ENCODE measurements at regions not wholly inside any gene's neighbourhood (a gene's known extent, or its start where the extent isn't known, plus 50 kb on each side); places are given as distances from the start of the nearest gene placed in this dataset.

DNA sequence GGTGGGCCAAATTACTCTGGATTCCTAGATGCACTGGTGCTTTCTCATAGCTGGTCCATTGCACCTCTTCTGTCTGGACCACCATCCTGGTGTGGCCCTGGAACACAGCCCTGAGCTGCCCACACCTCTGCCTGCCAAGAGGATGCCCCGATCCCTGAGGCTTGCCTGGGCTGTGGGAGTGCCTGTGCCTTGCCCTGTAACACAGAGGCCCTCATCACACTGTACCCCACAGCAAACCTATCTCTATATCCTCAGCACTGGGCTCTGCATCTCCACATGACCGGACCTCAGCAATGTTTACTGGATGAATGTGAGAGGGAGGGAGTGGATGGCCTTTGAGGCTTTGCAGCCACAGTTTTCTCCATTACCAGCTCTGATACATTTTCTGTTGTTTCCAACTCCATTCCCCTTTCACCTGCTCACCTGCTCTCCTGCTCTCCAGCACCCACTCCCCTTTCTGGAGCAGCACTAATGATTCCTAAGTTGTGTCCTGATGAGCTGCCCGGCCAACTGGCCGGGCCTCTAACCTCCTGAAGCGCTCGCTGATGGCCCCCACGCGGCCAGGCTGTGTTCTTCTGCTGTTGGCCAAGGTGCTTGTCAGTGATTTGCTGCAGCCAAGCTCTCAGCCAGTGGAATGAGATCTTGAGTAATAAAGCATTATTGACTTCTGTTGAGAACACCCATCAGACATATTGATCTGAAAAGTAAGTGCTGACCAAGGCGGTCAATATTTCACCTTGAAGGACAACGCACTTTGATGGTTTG, 232.6 kb downstream of the TEX29 start:
- in situ Hi-C loops (cut with HindIII; ENCODE audit: low pct_unique_long_range_greater_than_20kb, low sequenced_read_pairs): no loop called here
- TF ChIP-seq JUND (IDR thresholded peaks at IDR 0.05; ENCODE audit: low read depth): no peak
- no peak for DNase-seq (ENCODE audit: low read depth in 1 of 2, low spot score in 1 of 2)

DNA sequence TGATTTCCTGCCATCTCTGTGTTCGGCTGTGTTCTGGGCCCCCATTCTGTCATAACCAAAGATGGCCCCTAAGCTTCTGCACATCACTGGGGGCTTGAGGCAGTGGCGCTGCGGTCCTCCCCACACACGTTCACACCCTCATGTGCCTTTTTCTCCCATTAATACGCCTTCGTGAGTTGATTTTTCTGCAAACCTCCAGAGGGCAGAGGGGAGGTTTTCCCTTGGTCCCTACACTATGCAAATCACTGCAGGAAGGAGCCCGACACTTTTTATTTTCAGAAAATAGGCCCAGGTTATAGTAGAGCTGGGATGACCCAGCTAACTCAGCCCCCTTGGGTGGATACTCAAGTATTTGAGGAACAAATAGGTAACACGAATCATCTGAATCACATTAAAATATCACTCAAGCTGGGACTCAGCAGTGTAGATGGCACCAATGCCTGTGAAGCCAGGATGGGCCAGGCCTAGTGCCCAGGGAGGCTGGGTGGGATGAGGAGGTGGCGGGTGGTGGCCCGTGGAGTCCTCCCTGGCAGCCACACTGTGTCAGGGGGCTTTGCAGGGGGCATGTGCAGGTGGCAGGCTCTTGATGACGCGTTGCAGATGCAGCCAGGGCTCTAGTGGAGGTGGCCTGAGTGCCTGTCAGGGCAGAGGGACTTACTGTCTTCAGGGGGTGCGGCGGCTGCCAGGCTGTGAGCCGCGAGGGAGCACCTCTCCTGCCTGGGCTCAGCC, 234.3 kb downstream of the TEX29 start:
- TF ChIP-seq JUND (IDR thresholded peaks at IDR 0.05; ENCODE audit: low read depth): no peak
- no peak for DNase-seq (ENCODE audit: low read depth in 1 of 2, low spot score in 1 of 2)
- in situ Hi-C loops (cut with HindIII; ENCODE audit: low pct_unique_long_range_greater_than_20kb, low sequenced_read_pairs): no loop called here

DNA sequence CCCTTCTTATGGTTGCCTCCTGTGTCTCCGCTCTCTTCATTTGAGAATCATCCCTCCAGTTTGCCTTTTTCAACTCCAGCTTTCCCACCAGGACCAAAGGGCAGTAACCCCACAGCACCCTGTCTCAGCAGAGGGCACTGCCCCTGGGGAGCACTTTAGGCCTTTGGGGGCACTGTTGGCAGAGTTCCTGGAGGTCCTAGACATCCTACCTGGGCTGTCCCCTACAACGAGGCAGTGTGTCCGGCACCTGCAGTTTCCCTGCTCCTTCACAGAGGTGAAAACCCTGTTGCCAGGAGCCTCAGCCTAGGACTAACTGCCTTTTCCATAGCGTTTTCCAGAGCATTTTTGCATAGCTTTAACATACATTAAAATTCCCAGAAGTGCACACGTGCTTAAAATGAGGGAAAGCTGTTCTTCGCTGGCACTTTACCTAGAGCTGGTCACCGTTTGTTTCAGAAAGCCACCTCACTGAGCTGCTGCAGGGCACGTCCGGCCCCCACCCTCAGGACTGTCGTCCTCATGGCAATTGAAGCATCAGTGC, 234.9 kb downstream of the TEX29 start:
- no peak for TF ChIP-seq JUND (IDR thresholded peaks at IDR 0.05; ENCODE audit: low read depth)
- in situ Hi-C loops (cut with HindIII; ENCODE audit: low pct_unique_long_range_greater_than_20kb, low sequenced_read_pairs): no loop called here
- no peak for DNase-seq (ENCODE audit: low read depth in 1 of 2, low spot score in 1 of 2)

DNA sequence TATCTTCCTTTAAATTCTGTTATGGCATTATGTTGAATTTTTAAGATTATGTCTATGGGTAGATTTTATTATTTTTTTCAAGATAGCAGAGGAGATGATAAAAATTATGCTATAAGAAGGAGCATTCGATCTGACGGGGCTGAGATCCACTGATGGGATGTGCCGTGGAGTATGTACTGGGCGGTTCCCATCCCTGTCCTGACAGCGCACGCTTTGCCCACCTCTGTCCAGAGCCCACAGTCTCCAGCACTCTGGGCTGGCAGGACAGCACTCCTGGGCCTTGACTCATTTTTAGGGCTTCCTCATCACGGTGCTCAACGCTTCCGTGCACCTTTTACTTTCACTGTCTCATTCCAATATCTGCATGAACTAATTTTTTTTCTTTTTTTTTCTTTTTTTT, 235.5 kb downstream of the TEX29 start:
- in situ Hi-C loops (cut with HindIII; ENCODE audit: low pct_unique_long_range_greater_than_20kb, low sequenced_read_pairs): no loop called here
- TF ChIP-seq JUND (IDR thresholded peaks at IDR 0.05; ENCODE audit: low read depth): no peak
- DNase-seq (ENCODE audit: low read depth in 1 of 2, low spot score in 1 of 2): no peak

DNA sequence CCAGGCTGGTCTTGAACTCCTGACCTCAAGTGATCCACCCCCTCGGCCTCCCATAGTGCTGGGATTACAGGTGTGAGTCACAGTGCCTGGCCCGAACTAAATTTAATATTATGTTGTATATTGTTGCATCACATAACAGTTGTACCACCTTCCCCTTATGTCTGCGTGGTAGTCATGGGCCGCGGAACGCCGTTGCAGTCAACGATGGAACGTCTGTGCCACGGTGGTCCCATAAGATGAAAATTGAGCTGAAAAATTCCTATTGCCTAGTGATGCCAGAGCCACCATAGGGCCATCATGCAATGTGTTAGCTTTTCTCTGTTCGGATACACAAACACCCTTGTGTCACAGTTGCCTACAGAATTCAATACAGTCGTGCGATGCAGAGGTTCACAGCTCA, 236.1 kb downstream of the TEX29 start:
- no peak for TF ChIP-seq JUND (IDR thresholded peaks at IDR 0.05; ENCODE audit: low read depth)
- in situ Hi-C loops (cut with HindIII; ENCODE audit: low pct_unique_long_range_greater_than_20kb, low sequenced_read_pairs): no loop called here
- no peak for DNase-seq (ENCODE audit: low read depth in 1 of 2, low spot score in 1 of 2)

DNA sequence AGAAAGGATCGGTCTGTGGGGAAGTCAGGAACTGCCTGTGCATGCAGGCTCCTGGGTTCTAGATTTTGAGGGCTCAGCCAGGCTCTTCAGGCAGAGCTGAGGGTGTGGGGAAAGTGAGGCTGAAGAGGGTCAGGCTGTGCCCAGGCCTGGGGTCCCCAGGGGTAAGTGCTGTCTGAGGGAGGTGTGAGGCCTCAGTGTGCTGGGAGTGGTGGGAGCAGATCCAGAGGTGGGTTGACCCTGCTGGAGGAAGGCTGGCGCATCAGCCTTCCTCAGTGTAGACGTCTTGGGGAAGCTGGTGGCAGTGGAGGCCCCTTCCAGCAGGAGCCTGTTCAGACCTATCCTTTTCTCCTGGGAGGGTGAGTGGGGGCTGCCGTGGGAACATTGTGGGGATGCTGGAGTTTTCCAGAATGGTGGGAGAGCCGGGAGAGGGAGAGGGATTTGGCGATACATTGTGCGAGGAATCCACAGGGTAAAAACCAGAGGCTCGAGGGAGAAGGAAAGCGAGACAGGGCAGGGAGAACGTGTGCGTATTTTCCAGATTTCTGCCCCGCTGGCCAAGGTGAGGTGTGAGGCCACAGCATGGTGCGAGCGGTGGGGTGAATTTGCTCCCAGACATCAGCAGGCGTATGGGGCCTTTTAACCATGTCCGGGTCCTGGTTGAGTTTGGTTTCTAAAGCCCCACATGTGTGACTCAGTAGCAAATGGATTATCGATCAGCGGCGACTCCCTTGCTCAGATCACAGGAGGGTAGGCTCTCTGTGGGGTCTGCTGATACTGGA, 237.7 kb downstream of the TEX29 start:
- no peak for TF ChIP-seq JUND (IDR thresholded peaks at IDR 0.05; ENCODE audit: low read depth)
- no peak for DNase-seq (ENCODE audit: low read depth in 1 of 2, low spot score in 1 of 2)
- in situ Hi-C loops (cut with HindIII; ENCODE audit: low pct_unique_long_range_greater_than_20kb, low sequenced_read_pairs): no loop called here

DNA sequence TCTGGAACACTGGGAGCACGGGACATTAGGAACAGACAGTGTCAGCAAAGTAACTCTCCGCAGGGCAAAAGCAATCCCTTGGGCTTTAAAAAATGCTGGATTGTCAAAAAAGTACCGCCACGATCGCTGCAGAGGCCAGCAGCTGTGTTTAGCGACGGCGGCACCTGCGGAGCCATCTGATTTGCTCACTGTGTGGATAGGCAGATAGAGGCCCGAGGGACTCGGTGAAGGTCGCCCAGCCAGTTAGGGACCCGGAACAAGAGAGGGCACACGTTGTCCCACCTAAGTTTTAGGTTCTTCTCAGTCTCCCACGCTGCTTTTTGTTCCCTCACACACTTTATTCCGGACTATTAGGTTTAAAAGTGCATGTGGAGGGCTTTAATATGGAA, 238.3 kb downstream of the TEX29 start:
- in situ Hi-C loops (cut with HindIII; ENCODE audit: low pct_unique_long_range_greater_than_20kb, low sequenced_read_pairs): no loop called here

DNA sequence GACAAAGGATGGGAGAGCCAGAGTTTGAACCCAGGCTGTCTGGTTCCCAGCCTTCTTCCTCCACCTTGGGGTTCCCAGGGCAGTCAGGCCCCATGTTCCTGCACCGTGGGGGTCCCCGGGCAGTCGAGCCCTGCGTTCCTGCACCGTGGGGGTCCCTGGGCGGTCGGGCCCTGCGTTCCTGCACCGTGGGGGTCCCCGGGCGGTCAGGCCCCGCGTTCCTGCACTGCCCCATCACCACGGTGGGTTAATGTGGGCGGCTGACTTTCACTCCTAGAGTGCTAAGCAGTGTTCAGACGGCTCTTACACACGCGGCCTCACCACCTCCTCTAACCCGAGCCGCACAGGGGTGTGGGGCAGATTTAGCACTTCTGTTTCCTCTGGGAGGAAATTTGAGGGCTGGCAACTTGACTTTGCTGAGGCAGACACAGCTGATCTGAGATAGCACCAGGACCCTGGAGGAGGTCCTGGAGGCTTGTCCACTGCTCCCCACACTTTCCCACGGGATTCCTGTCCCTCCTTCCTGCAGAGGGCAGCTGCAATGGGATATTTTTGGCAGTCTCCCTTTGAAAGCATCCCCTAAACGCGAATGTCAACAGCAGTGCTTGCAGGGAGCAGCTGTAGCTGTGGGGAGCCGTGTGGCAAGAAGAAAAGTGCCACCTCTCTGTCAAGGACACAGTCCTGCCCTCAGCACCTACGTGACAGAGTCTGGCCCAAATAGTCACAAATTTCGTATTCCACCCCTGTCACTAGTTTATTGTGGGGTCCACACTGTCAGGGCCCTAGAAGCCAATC, 239.4 kb downstream of the TEX29 start:
- DNase-seq (ENCODE audit: low read depth in 1 of 2, low spot score in 1 of 2): no peak
- TF ChIP-seq JUND (IDR thresholded peaks at IDR 0.05; ENCODE audit: low read depth): no peak
- in situ Hi-C loops (cut with HindIII; ENCODE audit: low pct_unique_long_range_greater_than_20kb, low sequenced_read_pairs): no loop called here

More for the DNA sequence above, 238.3 kb downstream of the TEX29 start:
- TF ChIP-seq JUND (IDR thresholded peaks at IDR 0.05; ENCODE audit: low read depth): no peak
- DNase-seq (ENCODE audit: low read depth in 1 of 2, low spot score in 1 of 2): no peak

DNA sequence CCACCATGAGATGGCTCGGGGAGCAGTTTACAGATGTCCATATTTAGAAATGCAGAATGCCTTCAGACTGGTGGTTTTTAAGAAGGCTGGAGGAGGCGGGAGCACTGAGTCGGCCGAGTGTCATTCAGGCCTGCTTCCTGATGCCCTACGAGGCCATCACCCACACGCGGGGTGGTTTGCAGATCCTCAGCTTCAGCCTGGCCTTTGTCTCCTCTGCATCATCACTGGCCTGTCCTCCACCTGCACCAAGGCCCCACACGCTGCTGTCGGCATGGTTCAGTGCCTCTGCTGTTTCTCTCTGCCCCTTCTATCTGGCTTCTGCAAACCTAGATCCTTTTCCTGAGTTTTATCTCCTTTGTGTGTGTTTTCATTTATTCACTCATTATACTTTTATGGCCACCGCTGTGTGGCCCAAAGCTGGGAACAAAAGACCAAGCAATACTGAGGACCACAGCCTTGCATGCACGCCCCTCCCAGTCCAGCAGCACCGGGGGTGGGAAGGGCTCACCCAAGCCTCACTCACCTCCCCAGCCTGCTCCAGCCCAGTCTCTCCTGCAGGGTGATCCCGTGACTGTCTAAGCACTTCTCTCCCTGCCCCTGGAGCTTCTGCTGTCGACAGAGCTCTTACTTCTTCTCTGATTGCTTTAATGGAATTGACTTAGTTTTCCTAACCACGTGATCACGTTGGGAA, 240.8 kb downstream of the TEX29 start:
- TF ChIP-seq JUND (IDR thresholded peaks at IDR 0.05; ENCODE audit: low read depth): no peak
- no peak for DNase-seq (ENCODE audit: low read depth in 1 of 2, low spot score in 1 of 2)

DNA sequence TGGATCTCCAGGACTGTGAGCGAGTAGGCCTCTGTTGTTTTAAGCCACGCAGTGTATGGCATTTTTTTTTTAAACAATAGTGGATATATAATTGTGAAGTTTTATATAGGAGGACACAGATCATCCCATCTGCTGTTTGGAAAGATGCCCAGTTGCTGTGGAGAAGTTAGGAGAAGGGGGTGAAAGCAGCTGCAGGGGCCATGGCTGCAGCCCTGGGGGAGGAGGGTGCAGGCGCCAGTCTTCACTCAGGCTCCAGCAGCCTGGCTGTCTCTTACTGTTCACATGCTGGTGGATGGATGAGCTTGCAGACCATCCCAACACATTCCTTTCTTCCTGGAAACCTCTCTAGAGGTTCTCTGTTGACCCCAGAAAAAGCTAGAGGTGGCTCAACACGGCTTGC, 242.3 kb downstream of the TEX29 start:
- in situ Hi-C loops (cut with HindIII; ENCODE audit: low pct_unique_long_range_greater_than_20kb, low sequenced_read_pairs): no loop called here
- TF ChIP-seq JUND (IDR thresholded peaks at IDR 0.05; ENCODE audit: low read depth): no peak
- no peak for DNase-seq (ENCODE audit: low read depth in 1 of 2, low spot score in 1 of 2)

More for the DNA sequence above, 240.8 kb downstream of the TEX29 start:
- in situ Hi-C loops (cut with HindIII; ENCODE audit: low pct_unique_long_range_greater_than_20kb, low sequenced_read_pairs): no loop called here

DNA sequence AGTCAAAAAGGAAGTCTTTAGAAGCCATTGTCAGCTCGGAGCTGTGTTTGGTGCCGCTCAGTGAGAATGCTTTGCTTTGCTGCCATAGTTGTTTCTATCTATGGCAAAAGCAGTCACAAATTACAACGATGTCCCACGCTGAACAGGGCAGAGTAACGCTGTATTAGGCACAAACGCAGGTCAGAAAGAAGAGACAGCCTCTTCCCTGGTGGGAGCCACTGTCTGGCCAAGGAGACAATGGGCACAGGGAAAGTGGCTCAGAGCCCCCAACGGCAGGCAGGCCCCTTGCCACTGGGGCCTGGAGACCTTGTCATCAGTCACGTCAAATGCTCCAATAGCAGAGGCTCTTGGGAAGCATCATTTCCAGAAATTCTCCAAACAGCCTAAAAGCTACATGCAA, 244.2 kb downstream of the TEX29 start:
- in situ Hi-C loops (cut with HindIII; ENCODE audit: low pct_unique_long_range_greater_than_20kb, low sequenced_read_pairs): no loop called here
- no peak for TF ChIP-seq JUND (IDR thresholded peaks at IDR 0.05; ENCODE audit: low read depth)

More for the DNA sequence above, 244.2 kb downstream of the TEX29 start:
- no peak for DNase-seq (ENCODE audit: low read depth in 1 of 2, low spot score in 1 of 2)

Measured in T47D (cell line).